ENCODE measurements at regions not wholly inside any gene's neighbourhood (a gene's known extent, or its start where the extent isn't known, plus 50 kb on each side); places are given as distances from the start of the nearest gene placed in this dataset.

DNA sequence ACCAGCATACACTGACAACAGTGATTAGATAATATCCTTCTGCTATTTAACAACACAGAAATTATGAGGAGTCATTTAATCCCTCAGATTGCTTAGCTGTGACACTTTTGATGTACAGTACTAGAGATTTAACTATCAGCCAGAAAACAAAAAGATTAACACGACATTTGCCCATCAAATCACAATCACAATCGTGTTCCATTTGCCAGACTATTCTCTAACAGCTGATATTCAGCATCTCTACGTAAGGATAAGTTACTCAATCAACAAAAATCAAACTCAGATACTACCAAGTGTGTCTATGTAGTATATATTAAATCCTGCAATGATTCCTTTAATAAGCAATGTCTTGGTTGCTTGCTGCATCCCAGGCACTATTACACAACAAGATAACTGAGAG is 558.7 kb upstream of the USP15 start:
- no peak for DNase-seq

DNA sequence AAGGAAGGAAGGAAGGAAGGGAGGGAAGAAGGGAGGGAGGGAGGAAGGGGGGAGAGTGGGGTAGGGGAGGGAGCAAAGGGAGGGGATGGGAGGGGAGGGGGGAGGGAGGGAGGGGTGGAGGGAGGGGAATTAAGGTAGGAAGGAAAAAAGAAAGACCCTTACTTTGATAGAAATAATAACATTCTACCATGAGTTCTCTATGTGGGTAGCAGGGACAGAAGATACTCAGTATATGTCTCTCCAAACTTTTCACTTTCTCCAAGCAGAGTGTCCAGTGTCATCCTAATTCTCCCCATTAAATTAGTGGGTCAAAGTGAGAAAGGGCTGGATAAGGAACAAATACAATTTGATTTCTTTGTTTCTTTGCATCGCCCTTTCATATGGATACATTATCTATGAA is 553.4 kb upstream of the USP15 start:
- no peak for DNase-seq

GRCh38 chr12:61713121-61713520 is 547.1 kb upstream of the USP15 start:
- no peak for DNase-seq

DNA sequence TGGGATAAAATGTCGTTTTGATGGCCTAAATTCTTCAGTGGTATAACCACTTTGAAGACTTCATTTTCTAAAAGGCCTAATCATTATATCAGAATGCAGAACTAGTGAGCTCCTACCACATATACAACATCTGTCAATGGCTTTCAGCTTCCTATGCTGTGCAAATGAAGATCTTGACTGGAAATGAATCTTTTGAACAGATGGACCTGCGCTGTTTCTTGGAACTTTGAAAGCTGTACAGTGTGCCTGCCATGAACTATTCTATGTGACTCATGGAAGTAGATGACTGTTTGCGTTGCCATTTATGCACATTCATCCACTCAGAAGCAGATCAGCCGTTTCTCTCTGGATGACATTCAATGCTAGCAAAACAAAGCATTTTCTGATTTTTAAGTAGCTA is 542.2 kb upstream of the USP15 start:
- DNase-seq = no peak

GRCh38 chr12:61739925-61740324 is 520.3 kb upstream of the USP15 start:
- DNase-seq = no peak

DNA sequence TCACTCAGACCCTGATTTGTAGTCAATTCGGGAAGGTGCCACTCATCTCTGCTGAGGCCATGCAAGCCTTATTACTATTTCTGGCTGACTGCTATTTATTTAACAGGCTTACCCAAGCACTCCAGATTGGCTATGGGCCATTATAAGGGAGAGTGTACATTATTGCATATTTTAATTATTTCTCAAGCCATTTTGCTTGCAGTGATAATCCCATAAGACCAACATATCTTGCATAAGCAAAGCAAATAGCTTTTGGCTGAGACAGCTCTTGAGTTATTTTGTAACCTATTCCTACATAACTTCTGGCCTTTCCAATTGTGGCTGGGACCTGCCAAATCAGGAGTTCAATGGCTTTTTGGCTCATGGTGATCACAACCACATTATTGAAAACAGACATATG is 509.6 kb upstream of the USP15 start:
- no peak for DNase-seq

DNA sequence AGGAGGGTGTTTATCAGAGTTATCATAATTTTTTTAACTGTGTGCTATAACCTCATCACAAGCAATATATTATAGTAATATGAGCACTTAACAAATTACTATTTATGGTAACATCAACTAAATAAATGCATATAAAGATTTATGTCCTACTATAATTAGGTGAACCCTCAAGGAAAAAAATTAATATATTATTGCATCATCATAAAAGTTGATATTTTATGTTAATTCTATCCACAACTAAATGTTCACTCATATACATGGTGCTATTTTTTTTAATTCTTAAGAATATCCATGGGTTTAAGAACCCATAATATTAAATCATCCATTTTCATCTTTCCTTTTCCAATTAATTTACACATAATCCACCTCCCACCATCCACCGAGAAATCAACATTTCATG is 506.0 kb upstream of the USP15 start:
- DNase-seq = no peak

DNA sequence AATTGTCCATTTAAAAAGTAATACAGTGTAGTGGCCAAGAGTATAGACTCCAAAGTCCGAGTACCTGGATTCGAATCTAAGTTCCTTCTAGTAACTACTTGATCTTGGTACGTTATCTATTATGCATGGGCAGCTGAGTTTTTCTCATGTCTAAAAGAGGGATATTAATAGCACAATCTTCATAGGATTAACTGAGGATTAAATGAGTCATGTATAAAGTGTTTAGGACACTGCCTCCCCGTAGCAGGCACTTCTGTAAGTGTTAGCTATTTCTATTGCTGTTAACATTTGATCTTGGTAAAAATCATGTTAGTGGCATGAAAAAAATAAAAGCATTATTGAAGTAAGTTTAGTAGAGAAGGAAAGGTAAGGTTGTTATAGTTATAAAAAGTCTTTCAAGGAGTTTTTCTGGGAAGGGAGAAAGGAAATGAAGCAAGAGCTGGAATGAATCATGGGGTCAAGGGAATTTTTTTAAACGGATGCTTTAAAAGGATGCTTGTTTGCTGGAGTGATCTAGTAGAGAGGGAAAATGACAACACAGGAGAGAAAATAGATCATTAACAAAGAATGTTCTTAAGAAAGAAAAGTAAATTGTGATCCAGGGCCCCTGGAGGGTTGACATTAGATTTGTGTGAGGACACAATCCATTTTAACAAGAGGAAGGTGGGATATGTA is 502.2 kb upstream of the USP15 start:
- no peak for DNase-seq

GRCh38 chr12:61758661-61759060 is 501.5 kb upstream of the USP15 start:
- DNase-seq = no peak

DNA sequence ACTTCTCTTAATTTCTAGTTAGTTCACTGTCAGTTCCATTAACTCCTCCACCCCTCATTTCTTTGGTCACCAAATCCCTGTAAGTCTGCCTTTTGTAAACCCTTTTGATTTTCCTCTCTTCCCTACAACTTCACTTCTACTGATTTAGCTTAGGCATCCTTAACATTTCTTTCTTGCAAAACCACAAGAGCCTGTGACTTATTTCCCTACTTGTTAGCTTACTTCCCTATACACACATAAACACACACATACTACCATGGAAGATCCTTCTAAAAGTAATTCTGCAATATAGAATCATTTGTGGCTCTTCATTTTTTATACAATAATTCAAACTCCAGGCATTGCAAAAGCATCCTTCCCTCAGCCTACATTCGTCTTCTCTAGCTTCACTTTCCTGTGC is 494.3 kb upstream of the USP15 start:
- DNase-seq = no peak

DNA sequence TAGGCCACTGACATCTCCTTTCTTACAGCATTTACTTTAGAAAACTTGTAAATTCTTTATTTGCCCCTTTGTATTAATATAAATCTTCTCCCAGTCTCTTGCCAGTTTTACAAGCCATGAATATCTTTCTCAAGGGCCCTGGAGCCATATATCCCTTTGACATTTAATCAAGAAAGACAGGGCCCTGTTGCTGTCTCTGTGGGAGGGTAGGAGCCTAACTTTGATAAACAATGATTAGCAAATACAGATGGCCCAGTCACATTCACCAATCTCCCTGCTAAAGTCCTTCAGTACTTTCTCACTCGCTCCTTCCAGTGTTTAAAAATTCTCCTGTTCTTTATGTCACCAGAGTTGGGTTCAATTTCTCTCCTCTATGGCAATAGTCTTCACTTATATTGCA is 479.8 kb upstream of the USP15 start:
- no peak for DNase-seq

- DNase-seq = no peak
Measured at GRCh38 chr12:61781021-61781581, 479.1 kb upstream of the USP15 start.

DNA sequence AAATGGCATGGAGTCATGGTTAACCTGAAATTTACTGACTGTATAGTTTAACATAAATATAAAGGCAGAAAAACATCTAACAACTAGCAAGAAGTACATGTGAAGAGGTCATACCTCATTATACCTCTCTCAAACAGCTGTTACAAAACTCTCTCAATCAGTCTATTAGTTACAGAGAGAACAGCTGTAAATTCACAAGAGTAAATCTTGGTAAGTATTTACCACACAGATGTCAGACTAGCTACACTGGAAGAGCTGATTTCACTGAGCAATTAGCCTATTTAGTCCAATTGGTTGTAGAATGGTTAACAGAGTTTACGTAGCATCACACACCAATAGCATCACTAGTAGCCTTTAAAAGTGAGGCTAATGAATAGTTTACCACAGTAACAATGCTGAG is 463.4 kb upstream of the USP15 start:
- DNase-seq = no peak

DNA sequence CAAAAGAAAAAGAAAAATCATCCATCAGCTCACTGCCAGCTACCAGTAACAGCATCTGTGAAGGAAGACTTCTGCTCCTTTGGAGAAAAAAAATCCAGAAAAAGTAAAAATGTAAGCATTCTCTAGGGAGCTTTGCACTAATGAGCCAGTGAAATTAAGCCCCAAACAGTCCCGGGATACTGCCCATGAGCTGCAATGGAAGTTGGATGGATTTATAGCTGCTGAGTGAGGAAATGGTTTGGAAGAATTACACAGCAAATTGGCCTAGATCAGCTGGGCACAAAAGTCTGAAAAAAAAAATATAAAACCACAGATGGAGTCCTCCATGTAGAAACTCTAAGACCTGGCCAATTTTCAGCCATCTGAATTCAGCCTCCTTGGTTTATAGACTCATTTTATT is 462.9 kb upstream of the USP15 start:
- no peak for DNase-seq

GRCh38 chr12:61798778-61799177 is 461.4 kb upstream of the USP15 start:
- DNase-seq = no peak

DNA sequence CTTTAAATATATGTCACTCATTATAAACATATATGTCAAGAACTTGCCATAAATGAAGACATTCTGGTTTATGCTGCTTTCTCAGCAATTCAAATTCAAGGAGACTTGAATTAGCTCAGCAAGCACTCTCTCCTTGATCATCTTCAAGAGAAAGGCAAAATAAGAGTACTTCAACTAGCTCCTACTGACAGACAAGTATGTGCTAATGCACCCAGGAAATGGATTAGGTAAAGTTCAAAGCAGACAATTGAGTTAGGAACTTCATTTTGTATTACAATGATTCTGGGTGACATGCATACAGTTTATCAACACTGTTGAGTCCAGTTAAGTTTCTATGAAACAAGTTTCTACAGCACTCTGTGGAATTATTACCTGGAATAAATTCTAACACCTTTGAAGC is 455.9 kb upstream of the USP15 start:
- DNase-seq = no peak

DNA sequence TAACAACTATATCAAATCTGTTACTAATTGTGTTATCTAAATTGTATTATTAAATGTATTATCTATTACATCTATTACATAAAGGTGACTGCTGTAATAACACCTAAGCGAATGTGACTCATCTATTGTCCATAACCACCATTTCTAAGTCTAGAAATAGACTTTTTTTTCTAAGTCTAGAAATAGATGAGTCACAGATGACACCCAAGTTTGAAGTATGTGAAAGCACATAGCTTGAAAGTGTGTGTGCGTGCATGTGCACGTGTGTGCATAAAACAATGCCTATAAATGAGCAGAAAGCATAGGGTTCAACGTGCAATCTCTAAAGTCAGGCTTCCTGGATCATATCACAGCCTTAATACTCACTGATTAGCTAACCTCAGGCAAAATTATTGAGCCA is 451.3 kb upstream of the USP15 start:
- DNase-seq = no peak

DNA sequence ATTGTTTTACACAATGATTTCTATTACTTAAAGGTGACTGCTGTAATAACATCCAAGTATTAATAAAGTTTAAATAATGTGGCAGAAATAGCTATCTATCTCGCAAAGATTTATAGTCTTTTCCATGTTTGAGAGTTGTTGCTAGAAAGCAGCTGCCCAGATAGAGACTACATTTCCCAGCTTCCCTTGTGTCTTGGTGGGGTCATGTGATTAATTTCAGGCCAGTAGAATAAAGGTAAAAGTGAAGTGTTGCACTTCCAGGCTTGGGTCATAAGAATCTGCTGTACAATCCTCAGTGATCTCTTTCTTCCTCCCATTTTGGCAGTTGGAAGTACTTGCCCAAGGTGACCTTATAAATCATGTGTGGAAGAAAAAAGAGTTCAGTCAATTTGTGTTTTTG is 449.7 kb upstream of the USP15 start:
- no peak for DNase-seq

DNA sequence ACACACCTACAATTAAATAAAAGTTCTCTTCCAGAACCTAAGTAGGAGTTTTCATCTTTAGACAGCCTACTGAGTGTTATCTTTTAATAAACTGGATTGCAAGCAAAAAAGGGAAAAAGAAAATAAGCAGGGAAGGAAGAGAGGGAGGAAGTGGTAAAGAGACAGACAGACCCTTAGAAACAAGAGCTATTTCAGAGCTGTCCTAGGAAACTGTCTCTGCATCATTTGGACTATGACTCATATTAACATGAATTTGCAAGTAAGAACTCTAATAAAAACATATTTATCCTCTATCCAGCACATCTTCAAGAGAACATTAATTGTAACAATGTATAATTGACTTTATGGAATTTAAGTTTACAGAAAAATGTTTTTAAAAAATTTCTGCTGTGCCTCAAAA is 438.8 kb upstream of the USP15 start:
- DNase-seq = no peak

GRCh38 chr12:61823102-61823501 is 437.1 kb upstream of the USP15 start:
- no peak for DNase-seq

- no peak for DNase-seq
Measured at GRCh38 chr12:61846765-61847164, 413.4 kb upstream of the USP15 start.

DNA sequence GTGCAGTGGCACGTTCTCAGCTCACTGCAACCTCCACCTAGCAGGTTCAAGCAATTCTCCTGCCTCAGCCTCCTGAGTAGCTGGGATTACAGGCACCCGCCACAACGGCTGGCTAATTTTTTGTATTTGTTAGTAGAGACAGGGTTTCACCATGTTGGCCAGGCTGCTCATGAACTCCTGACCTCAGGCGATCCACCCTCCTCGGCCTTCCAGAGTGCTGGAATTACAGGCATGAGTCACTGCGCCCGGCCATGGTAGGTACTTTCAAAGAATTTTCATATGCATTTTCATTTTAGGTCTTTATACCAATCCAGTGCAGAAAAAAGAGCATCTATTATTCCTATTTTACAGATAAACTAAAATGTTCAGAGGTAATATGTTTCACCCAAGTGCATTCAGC is 411.3 kb upstream of the USP15 start:
- DNase-seq = no peak

DNA sequence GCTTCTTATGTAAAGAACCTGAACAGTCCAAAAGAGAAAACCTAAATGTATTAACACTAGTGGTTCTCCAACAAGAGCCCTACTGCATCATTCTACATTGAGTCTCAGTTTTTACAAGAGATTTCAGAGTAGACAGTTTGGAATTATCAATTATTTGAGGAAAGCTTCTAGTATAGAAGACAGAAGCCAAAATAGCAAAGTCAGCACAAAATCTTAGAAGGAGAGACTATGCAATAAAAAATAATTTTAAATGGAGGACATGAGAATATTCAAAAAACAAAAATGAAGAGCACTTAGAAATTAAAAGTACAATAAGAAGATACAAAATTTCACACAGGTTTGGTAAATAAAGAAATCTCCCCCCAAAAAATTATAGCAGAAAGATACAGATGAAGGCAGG is 406.3 kb upstream of the USP15 start:
- DNase-seq = no peak

- no peak for DNase-seq
Measured at GRCh38 chr12:61854902-61855301, 405.3 kb upstream of the USP15 start.

DNA sequence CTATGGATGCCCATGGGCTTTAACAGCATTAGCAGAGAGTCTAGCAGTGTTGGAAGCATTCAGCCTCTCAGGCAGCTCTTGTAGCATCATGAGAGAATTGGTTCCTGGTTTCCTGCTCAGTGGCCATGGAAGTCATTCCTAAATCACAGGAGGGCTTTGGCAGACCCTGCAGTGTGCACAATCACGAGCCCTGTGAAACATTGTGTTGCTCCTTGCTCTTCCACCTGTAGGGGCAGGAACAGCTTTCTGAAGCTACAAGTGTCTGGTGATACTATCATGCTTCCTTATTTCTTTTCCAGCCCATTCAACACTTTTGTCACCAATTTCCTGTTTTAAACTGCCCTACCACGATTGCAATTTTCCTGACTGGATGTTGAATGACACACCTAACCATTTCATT is 402.2 kb upstream of the USP15 start:
- DNase-seq = no peak

GRCh38 chr12:61860451-61860850 is 399.8 kb upstream of the USP15 start:
- DNase-seq = no peak
